ENCODE measurements at regions not wholly inside any gene's neighbourhood (a gene's known extent, or its start where the extent isn't known, plus 50 kb on each side); places are given as distances from the start of the nearest gene placed in this dataset.

DNA sequence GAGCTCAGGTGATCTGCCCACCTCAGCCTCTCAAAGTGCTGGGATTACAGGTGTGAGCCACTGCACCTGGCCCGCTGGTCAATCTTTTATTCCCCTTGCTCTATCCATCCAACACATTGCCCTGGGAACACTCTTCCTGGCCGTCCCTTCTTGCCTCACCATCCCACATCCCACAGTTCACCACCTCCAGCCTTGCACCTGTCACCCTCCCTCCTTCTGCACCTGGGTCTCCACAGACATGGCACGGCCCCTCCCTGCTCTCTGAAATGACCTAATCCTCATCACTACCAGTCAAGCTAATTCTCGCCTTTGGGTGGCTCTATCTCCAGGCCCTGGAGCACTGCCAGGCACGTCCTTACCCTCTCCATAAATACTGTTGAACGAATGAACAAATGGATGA is 116.9 kb upstream of the TEX51 start:
- no peak overlapping the region for H3K4me2 ChIP-seq
- H3K4me3 ChIP-seq = no peak overlapping the region
- H3K27ac ChIP-seq = no peak overlapping the region
- no peak overlapping the region for H3K9ac ChIP-seq
- no peaks in the 10 kb centered on the region for H3K4me1 ChIP-seq
- H3K9me3 ChIP-seq = no peaks in the 10 kb centered on the region
- TF ChIP-seq Cebpa-rat (IDR thresholded peaks at IDR 0.05) = no peak
- H3K36me3 ChIP-seq = no peaks in the 10 kb centered on the region
- no peaks in the 10 kb centered on the region for H3K27me3 ChIP-seq
- H4K20me1 ChIP-seq = no peaks in the 10 kb centered on the region

DNA sequence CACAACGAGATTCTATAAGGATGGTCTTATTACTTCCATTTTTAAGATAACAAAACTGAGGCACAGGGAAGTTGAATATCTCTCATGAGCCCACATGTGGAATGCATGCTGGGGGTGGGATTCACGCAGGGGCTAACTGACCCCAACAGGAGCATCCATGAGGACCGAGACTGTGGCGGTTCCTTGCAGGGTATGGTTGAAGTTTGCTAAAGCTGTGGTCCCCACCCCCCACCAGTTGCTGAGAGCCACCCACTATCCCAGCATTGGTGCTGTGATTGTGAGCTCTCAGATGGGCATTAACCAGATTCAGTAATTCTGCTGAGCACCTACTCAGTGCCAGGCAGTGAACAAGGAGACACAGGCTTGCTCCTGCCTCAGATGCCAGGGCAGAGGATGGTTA is 116.0 kb upstream of the TEX51 start:
- H4K20me1 ChIP-seq = no peaks in the 10 kb centered on the region
- no peaks in the 10 kb centered on the region for H3K27me3 ChIP-seq
- H3K9me3 ChIP-seq = no peaks in the 10 kb centered on the region
- H3K4me3 ChIP-seq = no peak overlapping the region
- no peaks in the 10 kb centered on the region for H3K4me1 ChIP-seq
- TF ChIP-seq Cebpa-rat (IDR thresholded peaks at IDR 0.05) = no peak
- no peak overlapping the region for H3K27ac ChIP-seq
- H3K9ac ChIP-seq = no peak overlapping the region
- no peaks in the 10 kb centered on the region for H3K36me3 ChIP-seq
- H3K4me2 ChIP-seq = no peak overlapping the region

DNA sequence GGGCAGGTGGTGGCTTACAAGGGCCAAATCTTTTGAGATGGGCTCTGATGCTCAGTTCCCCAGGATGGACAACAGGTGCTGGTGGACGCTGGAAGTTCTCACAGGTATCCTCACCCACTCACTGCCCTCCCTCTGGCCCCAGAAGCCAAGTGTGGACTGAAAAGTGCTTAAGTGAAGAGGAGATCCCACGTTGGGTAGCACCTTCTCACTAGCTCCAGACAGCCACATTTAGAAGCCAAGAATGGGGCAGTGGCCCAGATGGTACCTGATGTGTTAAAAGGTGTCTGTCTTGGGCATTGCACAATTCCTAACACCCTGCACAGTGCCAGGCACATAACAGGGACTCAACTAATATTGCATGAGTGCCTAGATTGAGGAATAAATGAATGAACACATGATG is 115.3 kb upstream of the TEX51 start:
- Histone ChIP-seq H3K4me2 (no peak overlapping the region), H3K4me1 (no peaks in the 10 kb centered on the region), H3K36me3 (no peaks in the 10 kb centered on the region), H3K27ac (no peak overlapping the region), H3K4me3 (no peak overlapping the region), H4K20me1 (no peaks in the 10 kb centered on the region), H3K9me3 (no peaks in the 10 kb centered on the region), H3K27me3 (no peaks in the 10 kb centered on the region), H3K9ac (no peak overlapping the region)
- TF ChIP-seq Cebpa-rat (IDR thresholded peaks at IDR 0.05) = no peak

DNA sequence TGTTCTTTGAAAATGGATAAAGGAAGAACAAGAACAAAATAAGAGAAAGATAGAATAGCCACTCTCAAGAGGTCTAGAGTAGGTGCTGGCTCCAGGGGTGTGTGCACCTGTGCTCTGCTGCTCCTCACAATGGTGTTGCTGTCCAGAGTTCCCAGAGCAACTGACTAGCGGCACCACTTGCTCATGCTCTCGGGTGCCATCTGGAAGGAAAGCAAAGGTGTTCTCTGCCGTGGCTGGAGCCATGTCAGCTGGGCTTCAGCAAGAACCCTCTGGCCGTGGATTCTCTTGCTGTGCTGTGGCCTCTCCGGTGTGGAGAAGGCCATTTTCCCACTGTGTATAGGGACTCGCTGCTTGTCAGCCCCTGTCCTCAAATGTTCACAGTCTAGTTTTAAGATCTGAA is 114.6 kb upstream of the TEX51 start:
- Histone ChIP-seq H3K27me3 (no peaks in the 10 kb centered on the region), H3K9me3 (no peaks in the 10 kb centered on the region), H3K4me1 (no peaks in the 10 kb centered on the region), H3K4me2 (no peak overlapping the region), H3K4me3 (no peak overlapping the region), H3K9ac (no peak overlapping the region), H3K36me3 (no peaks in the 10 kb centered on the region), H3K27ac (no peak overlapping the region), H4K20me1 (no peaks in the 10 kb centered on the region)
- TF ChIP-seq Cebpa-rat (IDR thresholded peaks at IDR 0.05) = no peak

DNA sequence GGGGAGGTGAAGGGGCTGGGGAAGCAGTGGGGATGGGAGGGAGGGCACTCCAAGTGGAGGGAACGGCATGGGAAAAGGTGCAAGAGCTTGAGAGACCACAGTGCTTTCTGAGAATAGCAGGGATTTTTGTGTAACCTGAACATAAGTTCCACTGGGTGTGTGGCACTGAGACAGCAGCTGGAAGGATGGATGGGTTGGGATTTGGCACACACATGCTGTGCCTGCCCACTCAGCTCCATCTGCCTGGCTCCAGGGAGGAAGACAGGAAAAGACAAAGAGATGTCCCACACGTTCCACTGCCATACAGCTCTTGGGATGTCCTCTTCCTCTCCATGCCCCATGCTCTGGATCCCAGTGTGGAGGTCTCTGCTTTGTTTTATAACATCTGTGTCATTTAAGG is 114.1 kb upstream of the TEX51 start:
- no peaks in the 10 kb centered on the region for H3K36me3 ChIP-seq
- no peak overlapping the region for H3K9ac ChIP-seq
- H3K4me3 ChIP-seq = no peak overlapping the region
- H4K20me1 ChIP-seq = no peaks in the 10 kb centered on the region
- no peaks in the 10 kb centered on the region for H3K4me1 ChIP-seq
- no peak for TF ChIP-seq Cebpa-rat (IDR thresholded peaks at IDR 0.05)
- no peaks in the 10 kb centered on the region for H3K9me3 ChIP-seq
- H3K27me3 ChIP-seq = no peaks in the 10 kb centered on the region
- no peak overlapping the region for H3K27ac ChIP-seq
- H3K4me2 ChIP-seq = no peak overlapping the region

DNA sequence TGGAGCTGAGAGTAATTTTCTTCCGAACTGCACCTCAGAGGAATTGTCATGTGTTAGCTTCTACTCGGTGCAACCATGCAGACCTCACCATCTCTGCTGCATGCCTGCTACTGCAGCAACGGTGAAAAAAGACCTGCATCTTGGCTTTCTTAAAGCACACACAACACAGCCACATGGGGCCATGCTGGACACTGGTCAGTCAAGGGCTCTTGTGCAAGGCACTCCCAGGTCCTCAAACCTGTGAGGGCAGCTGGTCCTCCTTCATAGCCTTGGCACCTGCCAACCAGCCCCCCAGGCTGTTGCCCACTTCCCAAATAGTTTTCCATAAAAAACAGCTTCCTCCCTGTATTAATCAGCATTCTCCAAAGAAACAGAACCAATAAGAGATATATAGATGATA is 113.5 kb upstream of the TEX51 start:
- Histone ChIP-seq H3K9ac (no peak overlapping the region), H3K4me3 (no peak overlapping the region), H4K20me1 (no peaks in the 10 kb centered on the region), H3K4me1 (no peaks in the 10 kb centered on the region), H3K9me3 (no peaks in the 10 kb centered on the region), H3K27ac (no peak overlapping the region), H3K27me3 (no peaks in the 10 kb centered on the region), H3K36me3 (no peaks in the 10 kb centered on the region), H3K4me2 (no peak overlapping the region)
- no peak for TF ChIP-seq Cebpa-rat (IDR thresholded peaks at IDR 0.05)

DNA sequence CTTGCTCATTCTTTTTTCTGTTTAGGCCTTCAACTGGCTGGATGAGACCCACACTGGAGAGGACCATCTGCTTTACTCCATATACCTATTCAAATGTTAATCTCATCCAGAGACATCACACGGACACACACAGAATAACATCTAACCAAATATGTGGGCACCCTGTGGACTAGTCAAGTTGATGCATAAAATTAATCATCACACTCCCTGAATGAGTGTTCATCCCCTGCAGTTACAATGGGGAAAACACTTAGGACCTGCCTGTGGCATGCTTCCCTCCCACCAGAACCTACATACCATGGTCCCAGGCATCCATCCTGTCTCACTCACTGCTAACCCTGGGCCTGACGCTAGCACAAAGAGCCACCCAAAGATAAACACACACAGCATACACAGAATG is 112.8 kb upstream of the TEX51 start:
- Histone ChIP-seq H3K9ac (no peak overlapping the region), H3K27ac (no peak overlapping the region), H3K4me3 (no peak overlapping the region), H3K9me3 (no peaks in the 10 kb centered on the region), H4K20me1 (no peaks in the 10 kb centered on the region), H3K4me1 (no peaks in the 10 kb centered on the region), H3K27me3 (no peaks in the 10 kb centered on the region), H3K36me3 (no peaks in the 10 kb centered on the region), H3K4me2 (no peak overlapping the region)
- TF ChIP-seq Cebpa-rat (IDR thresholded peaks at IDR 0.05) = no peak

DNA sequence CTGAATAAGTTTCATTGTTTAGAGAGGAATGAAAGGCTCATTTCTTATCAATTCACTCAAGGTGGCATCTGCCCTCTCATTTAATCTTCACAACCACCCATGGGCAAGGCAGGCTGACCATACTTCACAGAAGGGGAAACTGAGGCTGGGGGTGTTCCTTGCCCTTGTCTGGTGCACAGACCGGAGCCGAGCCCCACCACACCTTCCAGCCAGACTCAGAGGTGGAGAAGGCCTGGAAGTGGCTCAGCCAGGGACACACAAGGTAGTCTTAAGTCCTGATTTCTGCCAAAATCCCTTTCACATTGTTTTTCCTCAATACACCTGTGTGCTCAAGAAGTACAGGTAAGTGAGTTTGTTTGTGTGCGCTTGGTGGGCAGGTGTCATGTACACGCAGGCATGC is 111.9 kb upstream of the TEX51 start:
- no peak overlapping the region for H3K27ac ChIP-seq
- H4K20me1 ChIP-seq = no peaks in the 10 kb centered on the region
- H3K4me1 ChIP-seq = no peaks in the 10 kb centered on the region
- H3K4me3 ChIP-seq = no peak overlapping the region
- no peaks in the 10 kb centered on the region for H3K36me3 ChIP-seq
- no peak overlapping the region for H3K4me2 ChIP-seq
- no peak overlapping the region for H3K9ac ChIP-seq
- H3K9me3 ChIP-seq = no peaks in the 10 kb centered on the region
- TF ChIP-seq Cebpa-rat (IDR thresholded peaks at IDR 0.05) = no peak
- H3K27me3 ChIP-seq = no peaks in the 10 kb centered on the region

DNA sequence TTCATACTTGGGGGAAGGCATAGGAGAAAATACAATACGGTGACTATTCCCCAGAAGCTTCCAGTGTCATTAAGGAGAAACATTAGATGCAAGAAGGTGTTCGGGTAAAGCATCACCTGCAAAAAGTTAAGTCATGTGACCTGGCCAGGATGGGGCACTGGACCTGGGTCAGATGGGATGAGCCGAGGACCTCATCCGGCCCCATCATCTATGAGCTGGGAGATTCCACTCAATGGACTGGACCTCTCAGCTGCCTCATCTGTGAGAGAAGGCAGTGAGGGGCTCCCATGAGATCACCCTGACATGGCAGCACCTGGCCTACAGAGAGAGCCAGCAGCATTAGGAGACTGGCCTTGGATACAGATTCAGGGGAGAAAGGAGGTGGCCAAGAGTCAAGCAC is 111.4 kb upstream of the TEX51 start:
- Histone ChIP-seq H4K20me1 (no peaks in the 10 kb centered on the region), H3K27ac (no peak overlapping the region), H3K27me3 (no peaks in the 10 kb centered on the region), H3K4me3 (no peak overlapping the region), H3K4me1 (peaks cover 4% of the 10 kb centered on the region; the same call in 1 of the 2 replicates), H3K9ac (no peak overlapping the region), H3K4me2 (no peak overlapping the region), H3K36me3 (no peaks in the 10 kb centered on the region), H3K9me3 (no peaks in the 10 kb centered on the region)
- TF ChIP-seq Cebpa-rat (IDR thresholded peaks at IDR 0.05) = no peak

DNA sequence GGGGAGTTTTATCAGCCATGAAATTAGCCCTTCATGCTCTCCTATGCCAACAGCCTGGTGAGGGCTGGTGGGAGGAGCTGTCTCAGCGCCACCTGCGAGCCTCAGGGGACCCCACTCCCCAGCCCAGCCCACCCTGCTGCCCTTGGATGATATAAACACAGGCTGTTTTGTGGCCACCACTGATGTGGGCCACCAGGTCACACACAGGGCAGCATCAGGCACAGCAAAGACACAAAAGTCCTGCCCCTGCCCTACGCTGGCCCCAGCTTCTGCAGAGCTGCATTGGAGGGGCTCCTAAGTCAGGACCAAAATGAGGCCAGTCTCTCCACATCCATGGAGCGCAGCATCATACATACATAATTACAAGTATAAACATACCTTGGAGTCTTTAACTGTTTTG is 110.6 kb upstream of the TEX51 start:
- no peak overlapping the region for H3K27ac ChIP-seq
- no peak overlapping the region for H3K4me2 ChIP-seq
- no peaks in the 10 kb centered on the region for H3K36me3 ChIP-seq
- no peaks in the 10 kb centered on the region for H3K27me3 ChIP-seq
- TF ChIP-seq Cebpa-rat (IDR thresholded peaks at IDR 0.05) = no peak
- no peak overlapping the region for H3K9ac ChIP-seq
- no peak overlapping the region for H3K4me3 ChIP-seq
- peaks cover 5% of the 10 kb centered on the region; the same call in 1 of the 2 replicates for H3K4me1 ChIP-seq
- no peaks in the 10 kb centered on the region for H4K20me1 ChIP-seq
- H3K9me3 ChIP-seq = no peaks in the 10 kb centered on the region

DNA sequence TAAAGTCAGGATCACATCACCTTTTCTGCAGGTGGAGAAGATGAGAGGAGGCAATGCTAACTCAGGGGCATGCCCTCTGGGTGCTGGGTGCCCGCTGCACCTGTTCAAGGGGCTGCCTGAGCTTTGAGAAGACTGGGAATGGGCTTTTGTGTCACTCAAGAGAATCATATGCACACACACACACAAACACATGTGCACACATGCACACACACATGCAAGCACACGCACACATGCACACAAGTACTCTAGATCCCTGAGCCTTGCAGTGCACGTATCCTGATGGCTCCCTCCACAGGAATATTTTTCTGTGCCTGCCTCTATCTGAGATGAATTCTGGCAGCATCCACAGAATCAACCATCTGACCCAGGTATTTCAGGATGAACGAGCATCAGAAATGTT is 110.0 kb upstream of the TEX51 start:
- Histone ChIP-seq H4K20me1 (no peaks in the 10 kb centered on the region), H3K4me3 (no peak overlapping the region), H3K4me2 (no peak overlapping the region), H3K27me3 (no peaks in the 10 kb centered on the region), H3K36me3 (no peaks in the 10 kb centered on the region), H3K9me3 (no peaks in the 10 kb centered on the region), H3K9ac (no peak overlapping the region), H3K4me1 (peaks cover 5% of the 10 kb centered on the region; the same call in 1 of the 2 replicates), H3K27ac (no peak overlapping the region)
- TF ChIP-seq Cebpa-rat (IDR thresholded peaks at IDR 0.05) = no peak
